CD4-positive, alpha-beta memory T cell (primary cell): ENCODE measurements at regions not wholly inside any gene's neighbourhood (a gene's known extent, or its start where the extent isn't known, plus 50 kb on each side); places are given as distances from the start of the nearest gene placed in this dataset.

Experiments used
- CTCF ChIA-PET: fragments of 350-600 bp; sonication (Branson Sonifier 250); formaldehyde crosslinking; loops from one replicate; lab custom pipeline; 2021; ENCODE audit warnings: inconsistent platforms; ENCODE audit not compliant: partially characterized antibody; lab: Charles Lee
- POLR2A ChIA-PET: fragments of 350-600 bp; sonication (Branson Sonifier 250); formaldehyde crosslinking; loops from one replicate; lab custom pipeline; 2021; ENCODE audit not compliant: partially characterized antibody; lab: Charles Lee
- DNase-seq, 5 donors: peaks; one replicate each; pipeline versions ENCODE4 v3.0.0 to v3.0.0-alpha.2; 2020 to 2022; ENCODE audit warnings: mixed read lengths in 1 of 5
- H3K27ac ChIP-seq: one replicate; pipeline ENCODE4 v1.7.0; 2013; ENCODE audit warnings: low read depth, low read length
- H3K27me3 ChIP-seq: 2 replicates; pipeline ENCODE4 v1.7.0; 2013; ENCODE audit warnings: mild to moderate bottlenecking, low read length, moderate library complexity; ENCODE audit not compliant: insufficient read depth
- H3K36me3 ChIP-seq: 2 replicates; pipeline ENCODE4 v1.7.0; 2013; ENCODE audit warnings: mild to moderate bottlenecking, low read length, moderate library complexity; ENCODE audit not compliant: insufficient read depth
- H3K4me1 ChIP-seq: 2 replicates; pipeline ENCODE4 v1.7.0; 2013; ENCODE audit warnings: mild to moderate bottlenecking, low read length, moderate library complexity; ENCODE audit not compliant: insufficient read depth
- H3K4me3 ChIP-seq, 2 donors: one replicate each; pipeline ENCODE4 v1.7.0; 2013; ENCODE audit warnings: low read length in 2 of 2, mild to moderate bottlenecking in 1 of 2
- H3K9me3 ChIP-seq, 2 donors: one replicate each; pipeline ENCODE4 v1.7.0; 2013; ENCODE audit warnings: low read length in 2 of 2, control low read depth in 1 of 2; ENCODE audit not compliant: control insufficient read depth in 1 of 2
- H3K27ac Mint-ChIP-seq, 7 donors: one replicate each; pipeline ENCODE4 v1.8.0; 2020 to 2021; ENCODE audit warnings: mixed read lengths in 7 of 7, mild to moderate bottlenecking in 6 of 7, inconsistent platforms in 3 of 7, moderate library complexity in 3 of 7
- H3K27me3 Mint-ChIP-seq, 2 donors: one replicate each; pipeline ENCODE4 v1.8.0; 2020 to 2021; ENCODE audit warnings: mixed read lengths in 2 of 2
- H3K36me3 Mint-ChIP-seq, 2 donors: one replicate each; pipeline ENCODE4 v1.8.0; 2020 to 2021; ENCODE audit warnings: mixed read lengths in 2 of 2, inconsistent platforms in 1 of 2, mild to moderate bottlenecking in 1 of 2
- H3K4me1 Mint-ChIP-seq, 4 donors: one replicate each; pipeline ENCODE4 v1.8.0; 2020 to 2021; ENCODE audit warnings: mixed read lengths in 4 of 4, mild to moderate bottlenecking in 1 of 4
- H3K4me3 Mint-ChIP-seq, 8 donors: one replicate each; pipeline ENCODE4 v1.8.0; 2020 to 2021; ENCODE audit warnings: mixed read lengths in 8 of 8, mild to moderate bottlenecking in 7 of 8, moderate library complexity in 6 of 8, inconsistent platforms in 3 of 8
- H3K9me3 Mint-ChIP-seq, 8 donors: one replicate each; pipeline ENCODE4 v1.8.0; 2020 to 2021; ENCODE audit warnings: mixed read lengths in 8 of 8, mild to moderate bottlenecking in 5 of 8, inconsistent platforms in 3 of 8, moderate library complexity in 1 of 8
- intact Hi-C: fragments of 100-400 bp; cut with micrococcal nuclease; formaldehyde crosslinking; loops from one replicate; pipeline ENCODE4 v1.15.1; 2023

DNA sequence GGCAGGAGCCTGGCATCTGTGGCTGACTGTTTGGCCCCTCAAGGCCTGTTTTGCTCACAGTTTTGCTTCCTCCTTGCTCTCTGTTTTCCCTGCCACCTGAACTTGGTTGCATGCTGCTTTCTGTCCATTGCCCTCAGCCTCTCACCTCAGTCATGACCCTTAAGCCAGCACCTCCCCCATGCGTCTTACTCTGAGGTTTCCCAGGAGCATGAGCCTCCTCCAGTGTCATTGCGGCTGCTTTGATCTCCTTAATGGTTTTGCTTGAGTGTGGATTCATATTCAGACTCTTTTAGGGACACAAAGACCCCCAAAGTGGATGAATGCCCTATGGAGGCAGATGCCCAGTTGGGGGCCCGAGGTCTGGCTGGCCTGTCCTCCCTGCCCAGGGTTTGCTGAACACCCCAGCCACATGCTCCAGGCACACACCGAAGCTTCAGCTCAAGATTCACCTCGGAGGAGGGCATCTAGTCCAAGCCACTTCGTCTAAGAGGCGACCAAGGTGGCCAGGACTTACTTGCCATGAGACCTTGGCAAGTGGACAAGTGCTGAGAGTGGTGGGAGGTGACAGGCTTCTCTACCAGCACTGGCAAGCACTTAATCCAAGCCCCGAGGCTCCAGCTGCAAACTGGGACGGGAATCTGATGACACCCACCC is 95.4 kb upstream of the DIO3 start:
- H3K9me3 Mint-ChIP-seq = peaks cover 0 to 2% (median 0%) of the 10 kb centered on the region in 8 donors

DNA sequence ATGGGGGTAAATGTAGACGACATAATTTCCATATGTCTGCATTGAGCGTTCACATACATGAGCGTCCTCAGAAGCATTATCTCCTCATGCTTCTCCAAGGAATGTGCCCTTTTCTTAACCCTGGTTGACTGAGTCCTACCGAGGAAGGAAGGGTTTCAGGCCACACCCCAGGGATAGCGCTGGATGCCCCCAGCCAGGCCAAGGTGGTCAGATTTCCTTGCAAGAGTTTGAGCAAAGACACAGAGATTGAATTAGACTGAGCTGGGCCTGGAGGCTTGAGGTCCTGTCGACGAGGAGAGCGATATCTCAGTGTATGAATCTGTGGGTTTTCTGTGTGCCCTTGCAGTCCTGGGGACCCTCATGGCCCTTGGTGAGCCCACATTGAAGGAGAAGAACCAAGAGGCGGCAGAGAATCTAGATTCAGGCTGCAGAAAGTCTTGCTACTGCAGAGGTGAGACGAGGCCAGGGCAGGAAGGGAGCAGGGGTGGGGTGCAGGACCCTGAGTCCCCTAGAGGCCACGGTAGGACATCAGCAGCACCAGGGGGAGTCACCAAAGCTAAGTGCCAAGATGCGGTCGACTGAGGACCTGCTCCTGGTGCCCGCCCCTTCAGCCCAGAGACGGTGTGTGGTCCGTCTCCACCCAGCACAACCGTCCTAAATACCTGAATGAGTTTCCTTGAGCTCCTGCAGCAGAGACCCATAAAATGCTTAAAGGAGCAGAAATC is 94.7 kb upstream of the DIO3 start:
- POLR2A ChIA-PET = no interaction called here
- intact Hi-C loops = no loop called here
- no peaks in the 10 kb centered on the region for H3K9me3 ChIP-seq
- no peak overlapping the region for H3K4me3 ChIP-seq
- Mint-ChIP-seq H3K27ac (no peak overlapping the region), H3K4me1 (peaks cover 0 to 2% (median 0%) of the 10 kb centered on the region in 4 donors), H3K27me3 (peaks cover 9 to 14% of the 10 kb centered on the region in 2 donors), H3K4me3 (no peak overlapping the region), H3K36me3 (no peaks in the 10 kb centered on the region), H3K9me3 (peaks cover 0 to 2% (median 0%) of the 10 kb centered on the region in 8 donors)
- CTCF ChIA-PET = no interaction called here
- no peaks in the 10 kb centered on the region for H3K27me3 ChIP-seq
- no peaks in the 10 kb centered on the region for H3K4me1 ChIP-seq
- H3K27ac ChIP-seq = no peak overlapping the region
- no peak for DNase-seq
- no peaks in the 10 kb centered on the region for H3K36me3 ChIP-seq

More for the DNA sequence above, 95.4 kb upstream of the DIO3 start:
- intact Hi-C loops = no loop called here
- Mint-ChIP-seq H3K27me3 (peaks cover 15 to 16% of the 10 kb centered on the region in 2 donors), H3K4me3 (no peak overlapping the region), H3K36me3 (no peaks in the 10 kb centered on the region), H3K27ac (no peak overlapping the region), H3K4me1 (peaks cover 0 to 2% (median 0%) of the 10 kb centered on the region in 4 donors)
- H3K9me3 ChIP-seq = no peaks in the 10 kb centered on the region
- H3K4me1 ChIP-seq = no peaks in the 10 kb centered on the region
- H3K36me3 ChIP-seq = no peaks in the 10 kb centered on the region
- ChIA-PET CTCF (no interaction called here), POLR2A (no interaction called here)
- no peak overlapping the region for H3K27ac ChIP-seq
- H3K4me3 ChIP-seq = no peak overlapping the region
- peaks cover 4% of the 10 kb centered on the region for H3K27me3 ChIP-seq
- no peak for DNase-seq

DNA sequence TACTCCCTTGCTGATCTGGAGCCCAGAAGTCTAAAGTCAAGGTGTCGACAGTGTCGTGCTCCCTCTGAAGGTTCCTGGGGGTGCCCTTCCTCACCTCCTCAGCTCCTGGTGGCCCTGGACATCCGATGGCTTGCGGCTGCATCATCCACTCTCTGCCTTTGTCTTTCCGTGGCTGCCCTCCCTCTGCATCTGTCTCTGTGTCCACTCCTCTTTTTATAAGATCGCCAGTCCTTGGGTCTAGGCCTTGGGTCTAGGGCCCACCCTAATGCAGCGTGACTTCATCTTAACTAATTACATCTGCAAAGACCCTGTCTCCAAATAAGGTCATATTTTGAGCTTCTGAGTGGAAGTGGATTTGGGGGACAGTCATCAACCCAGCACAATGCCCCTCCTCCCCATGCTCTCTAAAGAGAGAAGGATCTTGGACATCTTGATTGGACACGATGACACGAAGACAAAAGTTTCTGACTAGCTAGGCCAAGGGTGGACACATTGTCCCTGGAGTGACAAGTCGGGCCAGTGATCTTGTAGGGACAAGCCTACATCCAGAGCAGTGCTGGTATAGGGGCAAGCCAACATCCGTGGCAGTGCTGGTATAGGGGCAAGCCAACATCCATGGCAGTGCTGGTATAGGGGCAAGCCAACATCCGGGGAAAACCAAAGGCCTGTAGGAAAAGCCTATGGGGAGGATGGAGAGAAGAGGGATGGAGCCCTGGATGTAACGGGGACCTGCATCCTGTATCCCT is 93.9 kb upstream of the DIO3 start:
- Mint-ChIP-seq H3K9me3 (peaks cover 0 to 2% (median 0%) of the 10 kb centered on the region in 8 donors), H3K4me3 (no peak overlapping the region), H3K4me1 (peaks cover 0 to 2% (median 0%) of the 10 kb centered on the region in 4 donors), H3K27ac (peak overlapping the region in 1 of 7 donors; percentile 53), H3K27me3 (peaks cover 5 to 13% of the 10 kb centered on the region in 2 donors), H3K36me3 (no peaks in the 10 kb centered on the region)
- intact Hi-C loops = no loop called here
- no peaks in the 10 kb centered on the region for H3K27me3 ChIP-seq
- H3K4me3 ChIP-seq = no peak overlapping the region
- H3K36me3 ChIP-seq = no peaks in the 10 kb centered on the region
- no peaks in the 10 kb centered on the region for H3K9me3 ChIP-seq
- H3K4me1 ChIP-seq = no peaks in the 10 kb centered on the region
- no peak overlapping the region for H3K27ac ChIP-seq
- DNase-seq = no peak
- ChIA-PET POLR2A (no interaction called here), CTCF (no interaction called here)

DNA sequence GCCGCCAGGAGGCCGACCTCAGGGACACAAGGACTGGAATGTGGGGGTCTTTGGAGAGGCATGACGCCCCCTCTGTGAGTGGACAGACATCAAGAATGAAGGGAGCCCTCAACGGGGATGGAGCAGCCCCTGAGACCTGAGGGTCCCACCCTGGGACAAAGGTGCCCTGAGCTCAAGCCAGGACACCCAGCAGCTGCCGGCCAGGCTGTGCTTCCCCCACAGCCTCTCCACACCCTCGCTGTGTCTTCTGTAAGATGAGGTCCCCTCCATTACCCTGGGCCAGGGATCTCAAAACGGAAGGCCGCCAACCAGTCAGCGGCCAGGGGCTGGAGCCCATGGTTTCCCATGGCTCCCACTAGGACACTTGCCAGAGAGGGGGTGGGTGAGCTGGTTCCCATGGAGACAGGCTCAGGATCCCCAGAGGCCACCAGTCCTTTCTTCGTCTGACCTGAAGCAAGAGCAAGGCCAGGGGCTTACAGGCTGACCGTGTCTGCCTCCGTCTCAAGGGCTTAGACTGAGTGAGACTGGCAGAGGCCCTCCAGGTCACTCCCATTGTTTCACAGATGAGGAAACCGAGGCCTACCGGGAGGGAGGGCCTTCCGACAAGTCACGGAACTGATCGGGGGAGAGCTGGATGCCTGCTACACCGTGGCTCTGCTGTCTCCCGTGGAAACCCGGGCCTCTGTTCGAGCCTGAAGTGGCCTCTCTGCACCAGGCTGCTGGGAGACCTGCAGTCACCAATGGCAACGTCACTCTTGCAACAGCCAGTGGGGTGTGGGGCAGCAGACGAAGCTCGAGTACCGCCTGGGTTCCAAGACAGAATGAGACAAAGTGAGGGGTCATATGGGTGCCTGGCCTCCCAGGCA is 91.7 kb upstream of the DIO3 start:
- no peak overlapping the region for H3K4me3 ChIP-seq
- CTCF ChIA-PET = no interaction called here
- Mint-ChIP-seq H3K27ac (no peak overlapping the region), H3K36me3 (no peaks in the 10 kb centered on the region), H3K4me3 (no peak overlapping the region), H3K27me3 (peaks cover 9 to 18% of the 10 kb centered on the region in 2 donors), H3K4me1 (peaks cover 0 to 2% (median 0%) of the 10 kb centered on the region in 4 donors), H3K9me3 (peaks cover 0 to 2% (median 0%) of the 10 kb centered on the region in 8 donors)
- H3K9me3 ChIP-seq = no peaks in the 10 kb centered on the region
- POLR2A ChIA-PET = no interaction called here
- H3K36me3 ChIP-seq = no peaks in the 10 kb centered on the region
- DNase-seq = no peak
- no peaks in the 10 kb centered on the region for H3K27me3 ChIP-seq
- intact Hi-C loops = no loop called here
- no peak overlapping the region for H3K27ac ChIP-seq
- no peaks in the 10 kb centered on the region for H3K4me1 ChIP-seq

DNA sequence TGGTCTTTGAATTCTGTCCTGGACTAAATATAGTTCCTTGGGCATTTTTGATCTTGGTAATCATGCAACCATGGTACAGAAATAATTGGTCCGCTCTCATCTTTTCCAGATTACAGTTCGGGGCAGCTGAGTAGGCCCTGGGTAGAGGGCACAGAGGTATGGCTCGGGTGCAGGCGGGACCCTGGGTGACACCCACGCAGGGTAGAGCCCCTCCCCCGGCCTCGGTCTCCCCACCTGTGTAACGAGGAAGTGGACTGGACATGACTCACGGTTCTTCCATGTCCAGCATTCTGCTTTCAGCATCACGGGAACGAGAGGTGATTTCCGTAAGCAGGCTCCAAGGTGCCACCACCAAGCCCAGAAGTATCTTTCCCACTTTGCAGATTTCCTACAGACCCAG is 91.0 kb upstream of the DIO3 start:
- Histone ChIP-seq H3K27ac (no peak overlapping the region), H3K27me3 (no peaks in the 10 kb centered on the region), H3K9me3 (no peaks in the 10 kb centered on the region), H3K4me3 (no peak overlapping the region), H3K4me1 (no peaks in the 10 kb centered on the region), H3K36me3 (no peaks in the 10 kb centered on the region)
- Mint-ChIP-seq H3K9me3 (peaks cover 0 to 2% (median 0%) of the 10 kb centered on the region in 8 donors), H3K4me1 (peaks cover 0 to 2% (median 0%) of the 10 kb centered on the region in 4 donors), H3K36me3 (no peaks in the 10 kb centered on the region), H3K27me3 (peaks cover 6 to 13% of the 10 kb centered on the region in 2 donors), H3K27ac (no peak overlapping the region), H3K4me3 (no peak overlapping the region)
- ChIA-PET POLR2A (no interaction called here), CTCF (no interaction called here)
- DNase-seq = no peak
- intact Hi-C loops = no loop called here

DNA sequence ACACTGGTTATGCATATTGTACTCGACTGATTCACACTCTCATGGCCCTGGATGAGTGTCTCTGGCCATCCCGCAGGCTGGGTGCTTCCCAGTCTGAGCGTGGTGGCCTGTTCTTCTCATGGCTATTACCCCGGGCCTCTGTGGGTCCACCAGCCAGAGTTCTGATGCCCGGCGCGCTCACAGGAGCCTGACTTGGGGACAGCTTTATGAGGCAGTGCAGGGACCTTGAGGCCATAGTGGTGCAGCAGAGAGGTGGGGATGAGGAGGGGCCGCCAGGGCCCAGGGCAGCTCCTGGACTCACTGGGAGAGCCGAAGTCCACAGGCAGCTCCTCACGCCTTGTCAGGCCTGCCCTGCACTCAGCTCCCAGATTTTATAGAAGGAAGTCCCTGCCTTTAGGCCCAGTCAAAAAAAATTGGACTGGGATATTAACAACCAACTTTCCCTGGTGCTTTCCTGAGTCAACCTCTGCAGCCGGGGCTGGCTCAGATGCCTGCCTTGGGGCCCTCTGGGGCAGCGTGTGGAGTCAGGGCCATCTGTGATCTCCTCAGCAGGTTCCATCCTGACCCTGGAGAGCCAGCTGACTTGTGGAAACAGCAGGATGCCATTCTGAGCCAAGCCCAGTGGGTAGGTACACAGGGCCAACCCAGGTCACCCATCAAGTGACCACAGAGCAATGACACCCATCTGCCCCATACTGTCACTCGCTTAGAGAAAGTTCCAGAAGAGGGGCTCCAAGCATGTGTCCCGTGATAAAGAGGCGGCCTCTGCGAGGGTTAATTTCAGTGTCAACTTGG is 89.4 kb upstream of the DIO3 start:
- H3K9me3 Mint-ChIP-seq = peaks cover 0 to 2% (median 0%) of the 10 kb centered on the region in 8 donors
- H3K27ac ChIP-seq = no peak overlapping the region
- H3K4me3 ChIP-seq = no peak overlapping the region
- intact Hi-C loops = no loop called here
- H3K27me3 Mint-ChIP-seq = peaks cover 10 to 17% of the 10 kb centered on the region in 2 donors
- DNase-seq = no peak
- H3K4me1 Mint-ChIP-seq = peaks cover 0 to 2% (median 0%) of the 10 kb centered on the region in 4 donors
- no peak overlapping the region for H3K4me3 Mint-ChIP-seq
- H3K4me1 ChIP-seq = no peaks in the 10 kb centered on the region
- POLR2A ChIA-PET = no interaction called here
- no peaks in the 10 kb centered on the region for H3K27me3 ChIP-seq
- CTCF ChIA-PET = no interaction called here
- H3K36me3 Mint-ChIP-seq = no peaks in the 10 kb centered on the region
- no peak overlapping the region for H3K27ac Mint-ChIP-seq
- no peaks in the 10 kb centered on the region for H3K9me3 ChIP-seq
- H3K36me3 ChIP-seq = no peaks in the 10 kb centered on the region
